HFFc6 (cell line): ENCODE measurements at regions not wholly inside any gene's neighbourhood (a gene's known extent, or its start where the extent isn't known, plus 50 kb on each side); places are given as distances from the start of the nearest gene placed in this dataset.
"Not testable (repeated sequence)": the region's sequence is repeated elsewhere in the genome, so short reads cannot be mapped to it uniquely, and the experiment has no call there.

Experiments
- DNase-seq: peaks from one replicate; pipeline ENCODE4 v3.0.0-alpha.2; 2018
- H3K27ac Mint-ChIP-seq: 2 replicates; pipeline ENCODE4 v1.8.0; 2020; ENCODE audit warnings: mild to moderate bottlenecking, mixed read lengths
- H3K27me3 Mint-ChIP-seq: 2 replicates; pipeline ENCODE4 v1.8.0; 2021; ENCODE audit warnings: mild to moderate bottlenecking, moderate library complexity, mixed read lengths; ENCODE audit not compliant: insufficient read depth
- H3K36me3 Mint-ChIP-seq: 2 replicates; pipeline ENCODE4 v1.8.0; 2021; ENCODE audit warnings: low read depth, mixed read lengths
- H3K4me1 Mint-ChIP-seq: 2 replicates; pipeline ENCODE4 v1.8.0; 2020; ENCODE audit warnings: low read depth, mixed read lengths
- H3K4me3 Mint-ChIP-seq: 2 replicates; pipeline ENCODE4 v1.8.0; 2020; ENCODE audit warnings: mild to moderate bottlenecking, moderate library complexity, mixed read lengths
- H3K9me3 Mint-ChIP-seq: 2 replicates; pipeline ENCODE4 v1.8.0; 2020; ENCODE audit warnings: mild to moderate bottlenecking, mixed read lengths
- TF ChIP-seq, protein P1 (sequence below): fragments of 200-600 bp; sonication (generic); IDR thresholded peaks from 2 replicates; pipeline ENCODE4 v1.5.0; 2021; ENCODE audit warnings: antibody characterized with exemption, mild to moderate bottlenecking

DNA sequence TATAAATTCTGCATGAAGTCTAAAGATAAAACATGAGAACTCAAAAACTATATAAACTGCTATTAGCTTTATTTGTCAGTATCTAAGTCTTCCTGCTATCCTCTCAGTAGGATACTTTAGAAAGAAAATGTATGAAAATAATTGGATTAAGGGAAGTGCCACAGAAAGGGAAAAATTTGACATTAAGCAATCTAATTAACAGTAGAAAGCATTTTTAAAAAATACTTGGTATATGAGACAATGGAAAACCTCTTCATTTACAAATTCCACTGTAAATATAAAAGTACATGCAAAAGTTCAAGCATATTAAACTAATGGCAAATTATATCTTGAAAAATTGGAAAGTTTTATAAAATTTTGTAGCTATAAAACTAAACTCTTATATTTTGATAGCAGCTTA is 518.6 kb upstream of the NUDT12 start:
- peaks cover 11% of the 10 kb centered on the region; the same call in 1 of the 2 replicates for H3K9me3 Mint-ChIP-seq
- H3K27ac Mint-ChIP-seq: no peak overlapping the region
- H3K4me1 Mint-ChIP-seq: no peaks in the 10 kb centered on the region
- no peak overlapping the region for H3K4me3 Mint-ChIP-seq
- no peak for DNase-seq
- H3K27me3 Mint-ChIP-seq: no peaks in the 10 kb centered on the region
- H3K36me3 Mint-ChIP-seq: no peaks in the 10 kb centered on the region
- TF ChIP-seq, protein P1, sequence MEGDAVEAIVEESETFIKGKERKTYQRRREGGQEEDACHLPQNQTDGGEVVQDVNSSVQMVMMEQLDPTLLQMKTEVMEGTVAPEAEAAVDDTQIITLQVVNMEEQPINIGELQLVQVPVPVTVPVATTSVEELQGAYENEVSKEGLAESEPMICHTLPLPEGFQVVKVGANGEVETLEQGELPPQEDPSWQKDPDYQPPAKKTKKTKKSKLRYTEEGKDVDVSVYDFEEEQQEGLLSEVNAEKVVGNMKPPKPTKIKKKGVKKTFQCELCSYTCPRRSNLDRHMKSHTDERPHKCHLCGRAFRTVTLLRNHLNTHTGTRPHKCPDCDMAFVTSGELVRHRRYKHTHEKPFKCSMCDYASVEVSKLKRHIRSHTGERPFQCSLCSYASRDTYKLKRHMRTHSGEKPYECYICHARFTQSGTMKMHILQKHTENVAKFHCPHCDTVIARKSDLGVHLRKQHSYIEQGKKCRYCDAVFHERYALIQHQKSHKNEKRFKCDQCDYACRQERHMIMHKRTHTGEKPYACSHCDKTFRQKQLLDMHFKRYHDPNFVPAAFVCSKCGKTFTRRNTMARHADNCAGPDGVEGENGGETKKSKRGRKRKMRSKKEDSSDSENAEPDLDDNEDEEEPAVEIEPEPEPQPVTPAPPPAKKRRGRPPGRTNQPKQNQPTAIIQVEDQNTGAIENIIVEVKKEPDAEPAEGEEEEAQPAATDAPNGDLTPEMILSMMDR: no peak

DNA sequence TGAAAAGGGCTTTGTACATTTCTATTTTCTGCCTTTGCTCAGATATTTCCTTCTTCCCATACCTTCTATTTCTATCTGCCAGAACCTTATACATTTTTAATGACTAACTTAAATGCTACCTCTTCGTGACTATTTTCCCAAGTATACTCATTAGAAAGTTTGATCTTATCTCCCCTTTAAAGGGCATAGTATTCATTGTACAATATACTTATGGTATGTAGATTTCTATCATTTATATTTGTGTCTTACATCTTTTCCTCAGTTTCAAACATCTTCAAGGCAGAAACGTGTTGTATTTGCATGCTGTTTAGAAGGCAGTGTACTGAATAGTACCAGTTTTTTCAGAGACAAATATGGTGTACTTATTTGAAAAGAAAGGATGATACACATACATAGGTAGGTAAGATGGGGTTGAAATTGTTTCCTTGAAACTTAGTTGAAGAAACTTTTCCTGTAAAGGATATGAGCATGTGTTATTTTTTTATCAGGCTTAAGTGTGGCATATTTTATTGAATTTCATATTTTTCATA is 518.1 kb upstream of the NUDT12 start:
- Mint-ChIP-seq H3K9me3 (peaks cover 11% of the 10 kb centered on the region; the same call in 1 of the 2 replicates), H3K4me1 (no peaks in the 10 kb centered on the region), H3K27me3 (no peaks in the 10 kb centered on the region), H3K36me3 (no peaks in the 10 kb centered on the region), H3K4me3 (no peak overlapping the region), H3K27ac (no peak overlapping the region)
- no peak for DNase-seq
- TF ChIP-seq, protein P1: no peak

DNA sequence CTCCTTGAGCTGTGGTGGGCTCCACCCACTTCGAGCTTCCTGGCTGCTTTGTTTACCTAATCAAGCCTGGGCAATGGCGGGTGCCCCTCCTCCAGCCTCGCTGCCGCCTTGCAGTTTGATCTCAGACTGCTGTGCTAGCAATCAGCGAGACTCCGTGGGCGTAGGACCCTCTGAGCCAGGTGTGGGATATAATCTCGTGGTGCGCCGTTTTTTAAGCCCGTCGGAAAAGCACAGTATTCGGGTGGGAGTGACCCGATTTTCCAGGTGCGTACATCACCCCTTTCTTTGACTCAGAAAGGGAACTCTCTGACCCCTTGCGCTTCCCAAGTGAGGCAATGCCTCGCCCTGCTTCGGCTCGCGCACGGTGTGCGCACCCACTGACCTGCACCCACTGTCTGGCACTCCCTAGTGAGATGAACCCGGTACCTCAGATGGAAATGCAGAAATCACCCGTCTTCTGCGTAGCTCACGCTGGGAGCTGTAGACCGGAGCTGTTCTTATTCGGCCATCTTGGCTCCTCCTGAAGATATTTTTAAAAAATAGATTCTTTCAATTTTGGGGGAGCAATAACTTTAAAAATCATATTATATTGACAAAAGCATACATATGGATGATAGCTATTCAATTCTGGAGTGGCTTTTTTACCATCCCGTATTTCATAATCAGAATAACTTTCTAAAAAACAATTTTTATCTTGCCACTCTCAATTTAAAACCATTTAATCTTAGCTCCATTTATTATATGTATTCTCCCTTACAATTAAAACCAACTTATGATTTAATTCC is 517.5 kb upstream of the NUDT12 start:
- H3K27ac Mint-ChIP-seq, H3K4me3 Mint-ChIP-seq, DNase-seq, H3K27me3 Mint-ChIP-seq, H3K4me1 Mint-ChIP-seq, H3K36me3 Mint-ChIP-seq: not testable (repeated sequence)
- H3K9me3 Mint-ChIP-seq: peaks cover 11% of the 10 kb centered on the region; the same call in 1 of the 2 replicates

DNA sequence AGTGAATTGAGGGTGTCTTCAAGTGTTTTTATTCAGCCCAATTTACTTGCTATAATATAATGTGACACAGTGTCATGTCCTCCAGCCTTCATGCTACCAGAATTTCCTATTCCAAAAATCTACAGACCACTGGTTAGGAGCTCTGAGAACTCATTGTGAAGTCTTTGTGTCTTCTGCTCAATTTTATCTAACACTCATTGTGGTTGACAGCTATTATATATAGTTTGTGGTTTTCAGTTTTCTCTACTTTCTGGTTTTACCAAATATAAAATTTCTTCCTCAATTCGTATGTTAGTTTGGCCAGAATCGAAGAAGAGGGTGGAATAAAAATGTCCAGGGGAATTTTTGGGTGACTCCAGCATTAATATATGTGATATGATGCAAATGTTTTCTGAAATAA is 509.3 kb upstream of the NUDT12 start:
- H3K27me3 Mint-ChIP-seq: no peaks in the 10 kb centered on the region; the same call in 1 of the 2 replicates
- DNase-seq: no peak
- H3K9me3 Mint-ChIP-seq: peaks cover 28% of the 10 kb centered on the region

DNA sequence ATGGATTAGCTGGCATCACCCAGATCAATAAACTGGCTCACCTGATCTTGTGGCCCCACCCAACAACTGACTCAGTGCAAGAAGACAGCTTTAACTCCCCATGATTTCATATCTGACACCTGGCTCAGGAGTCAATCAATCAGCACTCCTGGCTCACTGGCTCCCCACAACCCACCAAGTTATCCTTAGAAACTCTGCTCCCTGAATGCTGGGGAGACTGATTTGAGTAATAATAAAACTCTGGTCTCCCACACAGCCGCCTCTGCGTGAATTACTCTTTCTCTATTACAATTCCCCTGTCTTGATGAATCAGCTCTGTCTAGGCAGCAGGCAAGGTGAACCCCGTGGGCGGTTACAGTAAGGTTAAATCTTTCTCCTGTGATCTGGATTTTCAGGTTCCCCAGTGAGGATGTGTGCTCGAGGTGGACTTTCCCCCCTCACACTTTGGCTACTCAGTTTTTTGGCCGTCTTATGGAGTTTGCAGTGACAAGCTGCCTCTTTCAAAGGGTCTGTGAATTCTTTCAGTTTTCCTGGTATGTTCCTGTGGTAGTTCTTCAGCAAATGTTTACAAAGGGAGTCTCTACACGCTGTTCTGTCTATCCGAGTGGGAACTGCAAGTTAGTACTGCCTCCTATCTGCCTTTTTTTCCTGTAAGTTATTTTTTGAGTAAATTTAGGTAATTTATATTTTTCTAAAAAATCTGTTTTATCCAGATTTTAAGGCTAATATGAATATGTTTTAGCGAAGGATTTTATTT is 500.2 kb upstream of the NUDT12 start:
- H3K9me3 Mint-ChIP-seq: peaks cover 25% of the 10 kb centered on the region
- TF ChIP-seq, protein P1: no peak
- no peak for DNase-seq
- H3K4me1 Mint-ChIP-seq: no peaks in the 10 kb centered on the region
- H3K27me3 Mint-ChIP-seq: no peaks in the 10 kb centered on the region; the same call in 1 of the 2 replicates
- H3K27ac Mint-ChIP-seq: no peak overlapping the region
- no peaks in the 10 kb centered on the region for H3K36me3 Mint-ChIP-seq
- H3K4me3 Mint-ChIP-seq: no peak overlapping the region

More for the DNA sequence above, 509.3 kb upstream of the NUDT12 start:
- Mint-ChIP-seq H3K4me3 (no peak overlapping the region), H3K27ac (no peak overlapping the region), H3K36me3 (no peaks in the 10 kb centered on the region), H3K4me1 (no peaks in the 10 kb centered on the region)
- TF ChIP-seq, protein P1: no peak

DNA sequence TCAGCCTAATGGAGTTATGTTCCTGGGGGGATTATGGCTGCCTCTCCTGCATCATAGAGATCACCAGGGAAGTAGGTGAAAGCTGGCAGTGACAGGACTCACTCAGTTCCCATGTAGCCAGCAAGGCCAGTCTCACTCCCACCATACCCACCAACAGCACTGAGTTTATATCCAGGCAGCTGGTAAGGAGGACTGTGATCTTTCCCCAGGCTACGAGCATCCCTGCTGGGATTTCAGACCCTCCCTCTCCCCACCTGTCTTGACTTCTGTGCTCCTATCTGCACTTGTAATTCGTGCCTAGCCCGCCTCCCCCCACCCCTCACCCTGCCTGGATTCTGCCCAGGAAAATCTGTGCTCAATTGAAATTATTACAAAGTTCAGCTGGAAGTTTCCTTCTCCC is 499.1 kb upstream of the NUDT12 start:
- Mint-ChIP-seq H3K4me1 (no peaks in the 10 kb centered on the region), H3K27me3 (no peaks in the 10 kb centered on the region; the same call in 1 of the 2 replicates), H3K27ac (no peak overlapping the region), H3K36me3 (no peaks in the 10 kb centered on the region), H3K9me3 (peaks cover 26% of the 10 kb centered on the region), H3K4me3 (no peak overlapping the region)
- DNase-seq: no peak
- TF ChIP-seq, protein P1: no peak
